ENCODE measurements at regions not wholly inside any gene's neighbourhood (a gene's known extent, or its start where the extent isn't known, plus 50 kb on each side); places are given as distances from the start of the nearest gene placed in this dataset.

GRCh38 chr22:49564666-49565515 is 262.8 kb downstream of the BRD1 start:
- no peak for TF ChIP-seq MAX (IDR thresholded peaks at IDR 0.05; ENCODE audit: low read depth, low read length)
- TF ChIP-seq MYC (IDR thresholded peaks at IDR 0.05; ENCODE audit: low read depth, low read length): no peak
- no peak for TF ChIP-seq CTCF (IDR thresholded peaks at IDR 0.05; ENCODE audit: low read depth, low read length)
- no peak for TF ChIP-seq POLR2A (IDR thresholded peaks at IDR 0.05; ENCODE audit: extremely low read depth, insufficient read length)
- H3K4me3 ChIP-seq (ENCODE audit: low read depth, low read length): no peak overlapping the region
- DNase-seq (ENCODE audit: low read depth): no peak

- no peak for DNase-seq (ENCODE audit: low read depth)
- no peak overlapping the region for H3K4me3 ChIP-seq (ENCODE audit: low read depth, low read length)
- TF ChIP-seq POLR2A (IDR thresholded peaks at IDR 0.05; ENCODE audit: extremely low read depth, insufficient read length): no peak
- no peak for TF ChIP-seq MYC (IDR thresholded peaks at IDR 0.05; ENCODE audit: low read depth, low read length)
- TF ChIP-seq MAX (IDR thresholded peaks at IDR 0.05; ENCODE audit: low read depth, low read length): no peak
- no peak for TF ChIP-seq CTCF (IDR thresholded peaks at IDR 0.05; ENCODE audit: low read depth, low read length)
These were observed 263.6 kb downstream of the BRD1 start for GRCh38 chr22:49564054-49564453.

- DNase-seq (ENCODE audit: low read depth): no peak
- TF ChIP-seq POLR2A (IDR thresholded peaks at IDR 0.05; ENCODE audit: extremely low read depth, insufficient read length) (no peak), CTCF (IDR thresholded peaks at IDR 0.05; ENCODE audit: low read depth, low read length) (no peak)
- no peak overlapping the region for H3K4me3 ChIP-seq (ENCODE audit: low read depth, low read length)
These were observed 264.9 kb downstream of the BRD1 start for GRCh38 chr22:49562685-49563249.

GRCh38 chr22:49561976-49562375 is 265.7 kb downstream of the BRD1 start:
- peak; percentile 46 for DNase-seq (ENCODE audit: low read depth)
- H3K4me3 ChIP-seq (ENCODE audit: low read depth, low read length): no peak overlapping the region
- TF ChIP-seq MYC (IDR thresholded peaks at IDR 0.05; ENCODE audit: low read depth, low read length) (no peak), POLR2A (IDR thresholded peaks at IDR 0.05; ENCODE audit: extremely low read depth, insufficient read length) (no peak), CTCF (IDR thresholded peaks at IDR 0.05; ENCODE audit: low read depth, low read length) (no peak), MAX (IDR thresholded peaks at IDR 0.05; ENCODE audit: low read depth, low read length) (no peak)

- no peak overlapping the region for H3K4me3 ChIP-seq (ENCODE audit: low read depth, low read length)
- no peak for DNase-seq (ENCODE audit: low read depth)
- TF ChIP-seq MAX (IDR thresholded peaks at IDR 0.05; ENCODE audit: low read depth, low read length) (no peak), POLR2A (IDR thresholded peaks at IDR 0.05; ENCODE audit: extremely low read depth, insufficient read length) (no peak), MYC (IDR thresholded peaks at IDR 0.05; ENCODE audit: low read depth, low read length) (no peak), CTCF (IDR thresholded peaks at IDR 0.05; ENCODE audit: low read depth, low read length) (no peak)
These were observed 266.3 kb downstream of the BRD1 start for GRCh38 chr22:49561338-49561737.

Measured in NB4 (cell line).